Skeletal muscle cell (primary cell): ENCODE measurements at regions not wholly inside any gene's neighbourhood (a gene's known extent, or its start where the extent isn't known, plus 50 kb on each side); places are given as distances from the start of the nearest gene placed in this dataset.

Experiments used
- DNase-seq: peaks from one replicate; pipeline ENCODE4 v3.0.0-alpha.2; 2010; ENCODE audit warnings: low read depth
- H3K4me3 ChIP-seq: 2 replicates; pipeline ENCODE4 v1.5.1; 2011; ENCODE audit warnings: low read depth, mild to moderate bottlenecking, control low read depth, low read length, moderate library complexity

GRCh38 chr11:27795955-27796861 is 96.0 kb upstream of the BDNF start:
- H3K4me3 ChIP-seq = no peak overlapping the region
- no peak for DNase-seq

- no peak for DNase-seq
Measured at GRCh38 chr11:27786864-27787263, 86.6 kb upstream of the BDNF start.

GRCh38 chr11:27786331-27786730 is 86.1 kb upstream of the BDNF start:
- DNase-seq = no peak
- H3K4me3 ChIP-seq = no peak overlapping the region

More at GRCh38 chr11:27786864-27787263, 86.6 kb upstream of the BDNF start:
- H3K4me3 ChIP-seq = no peak overlapping the region

GRCh38 chr11:27783701-27784355 is 83.6 kb upstream of the BDNF start:
- peak; percentile 22 for DNase-seq
- no peak overlapping the region for H3K4me3 ChIP-seq

- H3K4me3 ChIP-seq = no peak overlapping the region
- DNase-seq = no peak
Measured at GRCh38 chr11:27777033-27777432, 76.8 kb upstream of the BDNF start.

- no peak overlapping the region for H3K4me3 ChIP-seq
- no peak for DNase-seq
Measured at GRCh38 chr11:27773884-27774283, 73.6 kb upstream of the BDNF start.

- DNase-seq = no peak
- H3K4me3 ChIP-seq = no peak overlapping the region
Measured at GRCh38 chr11:27771516-27771915, 71.3 kb upstream of the BDNF start.

GRCh38 chr11:27770576-27770975 is 70.3 kb upstream of the BDNF start:
- H3K4me3 ChIP-seq = no peak overlapping the region
- no peak for DNase-seq

- DNase-seq = no peak
- no peak overlapping the region for H3K4me3 ChIP-seq
Measured at GRCh38 chr11:27763736-27764135, 63.5 kb upstream of the BDNF start.

GRCh38 chr11:27761356-27761755 is 61.1 kb upstream of the BDNF start:
- H3K4me3 ChIP-seq = no peak overlapping the region
- no peak for DNase-seq

- DNase-seq = peak; percentile 64
- H3K4me3 ChIP-seq = no peak overlapping the region
Measured at GRCh38 chr11:27757953-27758352, 57.7 kb upstream of the BDNF start.

GRCh38 chr11:27754035-27755017 is 54.1 kb upstream of the BDNF start:
- peak; percentile 36 for DNase-seq
- no peak overlapping the region for H3K4me3 ChIP-seq
